Peyer's patch (tissue), 4 donors: ENCODE measurements at regions not wholly inside any gene's neighbourhood (a gene's known extent, or its start where the extent isn't known, plus 50 kb on each side); places are given as distances from the start of the nearest gene placed in this dataset.

Experiments used
- DNase-seq, 3 donors: peaks; one replicate each; pipeline ENCODE4 v3.0.0-alpha.2; 2017 to 2019
- H3K27ac ChIP-seq, 4 donors: fragments of 200-600 bp; sonication (generic); one replicate each; pipeline ENCODE4 v1.5.1; 2016 to 2019
- H3K27me3 ChIP-seq, 2 donors: fragments of 200-600 bp; sonication (generic); one replicate each; pipeline ENCODE4 v1.5.1; 2019
- H3K36me3 ChIP-seq, 3 donors: fragments of 200-600 bp; sonication (generic); one replicate each; pipeline ENCODE4 v1.5.1; 2016 to 2019
- H3K4me1 ChIP-seq, 4 donors: fragments of 200-600 bp; sonication (generic); one replicate each; pipeline ENCODE4 v1.5.1; 2016 to 2019
- H3K4me3 ChIP-seq, 4 donors: fragments of 200-600 bp; sonication (generic); 1 replicate in 3 of 4; 2 replicates in 1 of 4; pipeline ENCODE4 v1.5.1; 2016 to 2019; ENCODE audit warnings: mild to moderate bottlenecking in 1 of 4
- H3K9me3 ChIP-seq, 4 donors: fragments of 200-600 bp; sonication (generic); one replicate each; pipeline ENCODE4 v1.5.1; 2016 to 2019; ENCODE audit warnings: mild to moderate bottlenecking in 1 of 4
- CTCF ChIP-seq, 6 experiments: fragments of 450-650 bp in 4 of 6; fragments of 200-600 bp in 2 of 6; sonication (generic) in 1 of 6; IDR thresholded peaks; one replicate each; pipeline ENCODE4 v1.5.1; 2017 to 2019; ENCODE audit warnings: antibody characterized with exemption in 6 of 6, mild to moderate bottlenecking in 3 of 6, moderate library complexity in 1 of 6
- POLR2A ChIP-seq, 2 donors: fragments of 450-650 bp; IDR thresholded peaks; one replicate each; pipeline ENCODE4 v1.5.1; 2017; ENCODE audit warnings: antibody characterized with exemption in 2 of 2, mild to moderate bottlenecking in 2 of 2, moderate library complexity in 2 of 2

- Histone ChIP-seq H3K9me3 (no peaks in the 10 kb centered on the region), H3K27ac (no peak overlapping the region), H3K36me3 (no peaks in the 10 kb centered on the region), H3K27me3 (no peaks in the 10 kb centered on the region), H3K4me3 (no peak overlapping the region), H3K4me1 (no peaks in the 10 kb centered on the region)
- no peak for DNase-seq
- no peak for TF ChIP-seq CTCF (IDR thresholded peaks at IDR 0.05)
These were observed 225.2 kb upstream of the MPHOSPH6 start for GRCh38 chr16:82395212-82395611.

- Histone ChIP-seq H3K36me3 (no peaks in the 10 kb centered on the region), H3K9me3 (no peaks in the 10 kb centered on the region), H3K27me3 (no peaks in the 10 kb centered on the region), H3K4me1 (no peaks in the 10 kb centered on the region), H3K4me3 (no peak overlapping the region), H3K27ac (no peak overlapping the region)
- DNase-seq, result no peak
- TF ChIP-seq CTCF (IDR thresholded peaks at IDR 0.05) (no peak), POLR2A (IDR thresholded peaks at IDR 0.05) (no peak)
These were observed 221.7 kb upstream of the MPHOSPH6 start for GRCh38 chr16:82391690-82392089.

GRCh38 chr16:82389956-82390650, 220.1 kb upstream of the MPHOSPH6 start:
- no peaks in the 10 kb centered on the region for H3K9me3 ChIP-seq
- no peaks in the 10 kb centered on the region for H3K27me3 ChIP-seq
- no peak for DNase-seq
- no peak overlapping the region for H3K4me3 ChIP-seq
- TF ChIP-seq POLR2A (IDR thresholded peaks at IDR 0.05), result no peak
- no peak for TF ChIP-seq CTCF (IDR thresholded peaks at IDR 0.05)
- no peaks in the 10 kb centered on the region for H3K4me1 ChIP-seq
- no peaks in the 10 kb centered on the region for H3K36me3 ChIP-seq
- no peak overlapping the region for H3K27ac ChIP-seq

- no peak for DNase-seq
- no peaks in the 10 kb centered on the region for H3K9me3 ChIP-seq
- H3K4me3 ChIP-seq, result no peak overlapping the region
- no peak for TF ChIP-seq CTCF (IDR thresholded peaks at IDR 0.05)
- no peak for TF ChIP-seq POLR2A (IDR thresholded peaks at IDR 0.05)
- H3K27ac ChIP-seq, result no peak overlapping the region
- H3K4me1 ChIP-seq, result no peaks in the 10 kb centered on the region
- H3K36me3 ChIP-seq, result no peaks in the 10 kb centered on the region
- H3K27me3 ChIP-seq, result no peaks in the 10 kb centered on the region
These were observed 216.7 kb upstream of the MPHOSPH6 start for GRCh38 chr16:82386761-82387160.

GRCh38 chr16:82384949-82385348, 214.9 kb upstream of the MPHOSPH6 start:
- H3K4me3 ChIP-seq, result no peak overlapping the region
- H3K4me1 ChIP-seq, result no peaks in the 10 kb centered on the region
- DNase-seq, result no peak
- TF ChIP-seq CTCF (IDR thresholded peaks at IDR 0.05) (no peak), POLR2A (IDR thresholded peaks at IDR 0.05) (no peak)
- H3K36me3 ChIP-seq, result no peaks in the 10 kb centered on the region
- no peaks in the 10 kb centered on the region for H3K27me3 ChIP-seq
- no peaks in the 10 kb centered on the region for H3K9me3 ChIP-seq
- no peak overlapping the region for H3K27ac ChIP-seq

- Histone ChIP-seq H3K4me1 (no peaks in the 10 kb centered on the region), H3K4me3 (no peak overlapping the region), H3K27ac (no peak overlapping the region), H3K36me3 (no peaks in the 10 kb centered on the region), H3K9me3 (no peaks in the 10 kb centered on the region), H3K27me3 (no peaks in the 10 kb centered on the region)
- DNase-seq, result no peak
- no peak for TF ChIP-seq CTCF (IDR thresholded peaks at IDR 0.05)
- TF ChIP-seq POLR2A (IDR thresholded peaks at IDR 0.05), result no peak
These were observed 214.0 kb upstream of the MPHOSPH6 start for GRCh38 chr16:82384017-82384416.
